CD4-positive, alpha-beta memory T cell (primary cell): ENCODE measurements at regions not wholly inside any gene's neighbourhood (a gene's known extent, or its start where the extent isn't known, plus 50 kb on each side); places are given as distances from the start of the nearest gene placed in this dataset.

Experiments used
- CTCF ChIA-PET: fragments of 350-600 bp; sonication (Branson Sonifier 250); formaldehyde crosslinking; loops from one replicate; lab custom pipeline; 2021; ENCODE audit warnings: inconsistent platforms; ENCODE audit not compliant: partially characterized antibody; lab: Charles Lee
- POLR2A ChIA-PET: fragments of 350-600 bp; sonication (Branson Sonifier 250); formaldehyde crosslinking; loops from one replicate; lab custom pipeline; 2021; ENCODE audit not compliant: partially characterized antibody; lab: Charles Lee
- DNase-seq, 5 donors: peaks; one replicate each; pipeline versions ENCODE4 v3.0.0 to v3.0.0-alpha.2; 2020 to 2022; ENCODE audit warnings: mixed read lengths in 1 of 5
- H3K27ac ChIP-seq: one replicate; pipeline ENCODE4 v1.7.0; 2013; ENCODE audit warnings: low read depth, low read length
- H3K27me3 ChIP-seq: 2 replicates; pipeline ENCODE4 v1.7.0; 2013; ENCODE audit warnings: mild to moderate bottlenecking, low read length, moderate library complexity; ENCODE audit not compliant: insufficient read depth
- H3K36me3 ChIP-seq: 2 replicates; pipeline ENCODE4 v1.7.0; 2013; ENCODE audit warnings: mild to moderate bottlenecking, low read length, moderate library complexity; ENCODE audit not compliant: insufficient read depth
- H3K4me1 ChIP-seq: 2 replicates; pipeline ENCODE4 v1.7.0; 2013; ENCODE audit warnings: mild to moderate bottlenecking, low read length, moderate library complexity; ENCODE audit not compliant: insufficient read depth
- H3K4me3 ChIP-seq, 2 donors: one replicate each; pipeline ENCODE4 v1.7.0; 2013; ENCODE audit warnings: low read length in 2 of 2, mild to moderate bottlenecking in 1 of 2
- H3K9me3 ChIP-seq, 2 donors: one replicate each; pipeline ENCODE4 v1.7.0; 2013; ENCODE audit warnings: low read length in 2 of 2, control low read depth in 1 of 2; ENCODE audit not compliant: control insufficient read depth in 1 of 2
- H3K27ac Mint-ChIP-seq, 7 donors: one replicate each; pipeline ENCODE4 v1.8.0; 2020 to 2021; ENCODE audit warnings: mixed read lengths in 7 of 7, mild to moderate bottlenecking in 6 of 7, inconsistent platforms in 3 of 7, moderate library complexity in 3 of 7
- H3K27me3 Mint-ChIP-seq, 2 donors: one replicate each; pipeline ENCODE4 v1.8.0; 2020 to 2021; ENCODE audit warnings: mixed read lengths in 2 of 2
- H3K36me3 Mint-ChIP-seq, 2 donors: one replicate each; pipeline ENCODE4 v1.8.0; 2020 to 2021; ENCODE audit warnings: mixed read lengths in 2 of 2, inconsistent platforms in 1 of 2, mild to moderate bottlenecking in 1 of 2
- H3K4me1 Mint-ChIP-seq, 4 donors: one replicate each; pipeline ENCODE4 v1.8.0; 2020 to 2021; ENCODE audit warnings: mixed read lengths in 4 of 4, mild to moderate bottlenecking in 1 of 4
- H3K4me3 Mint-ChIP-seq, 8 donors: one replicate each; pipeline ENCODE4 v1.8.0; 2020 to 2021; ENCODE audit warnings: mixed read lengths in 8 of 8, mild to moderate bottlenecking in 7 of 8, moderate library complexity in 6 of 8, inconsistent platforms in 3 of 8
- H3K9me3 Mint-ChIP-seq, 8 donors: one replicate each; pipeline ENCODE4 v1.8.0; 2020 to 2021; ENCODE audit warnings: mixed read lengths in 8 of 8, mild to moderate bottlenecking in 5 of 8, inconsistent platforms in 3 of 8, moderate library complexity in 1 of 8
- intact Hi-C: fragments of 100-400 bp; cut with micrococcal nuclease; formaldehyde crosslinking; loops from one replicate; pipeline ENCODE4 v1.15.1; 2023

DNA sequence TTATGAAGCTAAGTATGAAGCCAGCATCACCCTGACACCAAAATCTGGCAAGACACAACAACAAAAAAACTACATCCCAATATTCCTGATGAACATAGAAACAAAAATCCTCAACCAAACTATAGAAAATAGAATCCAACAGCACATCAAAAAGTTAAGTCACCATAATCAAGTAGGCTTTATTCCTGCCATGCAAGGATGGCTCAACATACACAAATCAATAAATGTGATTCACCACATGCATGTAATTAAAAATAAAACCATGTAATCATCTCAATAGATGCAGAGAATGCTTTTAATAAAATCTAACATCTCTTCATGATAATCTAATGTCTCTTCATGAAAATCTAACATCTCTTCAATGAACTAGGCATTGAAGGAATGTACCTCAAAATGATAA is 249.4 kb upstream of the GK2 start:
- no peaks in the 10 kb centered on the region for H3K27me3 ChIP-seq
- H3K9me3 ChIP-seq = no peaks in the 10 kb centered on the region
- CTCF ChIA-PET = no interaction called here
- intact Hi-C loops = no loop called here
- H3K4me1 Mint-ChIP-seq = peaks cover 0 to 2% (median 0%) of the 10 kb centered on the region in 4 donors
- no peak overlapping the region for H3K4me3 ChIP-seq
- peaks cover 0 to 13% (median 8%) of the 10 kb centered on the region in 8 donors for H3K9me3 Mint-ChIP-seq
- no peak overlapping the region for H3K4me3 Mint-ChIP-seq
- no peak overlapping the region for H3K27ac ChIP-seq
- H3K27me3 Mint-ChIP-seq = no peaks in the 10 kb centered on the region
- no peaks in the 10 kb centered on the region for H3K36me3 ChIP-seq
- POLR2A ChIA-PET = no interaction called here
- H3K36me3 Mint-ChIP-seq = no peaks in the 10 kb centered on the region
- no peak for DNase-seq
- no peaks in the 10 kb centered on the region for H3K4me1 ChIP-seq
- H3K27ac Mint-ChIP-seq = no peak overlapping the region

DNA sequence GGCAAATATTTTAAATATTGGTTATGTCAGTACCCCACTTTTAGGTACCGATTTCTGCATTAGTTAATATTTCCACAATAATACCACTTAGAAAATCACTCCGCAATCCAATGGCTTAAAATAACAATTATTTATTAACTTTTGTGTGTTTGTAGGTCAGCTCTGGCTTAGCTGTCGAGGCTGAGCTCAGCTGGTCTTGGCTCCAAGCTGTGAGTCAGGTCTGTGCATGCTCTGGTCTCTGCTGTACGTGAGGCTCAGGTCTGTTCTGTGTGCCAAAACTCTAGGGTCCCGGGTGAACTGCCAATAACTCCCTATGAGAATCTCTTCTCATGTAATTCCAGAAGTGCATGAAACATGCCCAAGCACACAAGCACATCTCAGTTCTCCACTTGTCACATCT is 245.8 kb upstream of the GK2 start:
- H3K36me3 Mint-ChIP-seq = no peaks in the 10 kb centered on the region
- H3K4me3 Mint-ChIP-seq = no peak overlapping the region
- CTCF ChIA-PET = interaction anchor here (1.3 kb wide), 1 partner anchor 9 kb away, joined by 3 read pairs; no protein-coding TSS in a partner anchor
- Histone ChIP-seq H3K9me3 (no peaks in the 10 kb centered on the region), H3K27me3 (no peaks in the 10 kb centered on the region), H3K4me1 (no peaks in the 10 kb centered on the region), H3K27ac (no peak overlapping the region), H3K4me3 (no peak overlapping the region), H3K36me3 (no peaks in the 10 kb centered on the region)
- H3K27me3 Mint-ChIP-seq = peaks cover 0 to 2% of the 10 kb centered on the region in 2 donors
- peaks cover 0 to 12% (median 3%) of the 10 kb centered on the region in 8 donors for H3K9me3 Mint-ChIP-seq
- peaks cover 0 to 4% (median 0%) of the 10 kb centered on the region in 4 donors for H3K4me1 Mint-ChIP-seq
- POLR2A ChIA-PET = no interaction called here
- intact Hi-C loops = no loop called here
- DNase-seq = no peak
- no peak overlapping the region for H3K27ac Mint-ChIP-seq

DNA sequence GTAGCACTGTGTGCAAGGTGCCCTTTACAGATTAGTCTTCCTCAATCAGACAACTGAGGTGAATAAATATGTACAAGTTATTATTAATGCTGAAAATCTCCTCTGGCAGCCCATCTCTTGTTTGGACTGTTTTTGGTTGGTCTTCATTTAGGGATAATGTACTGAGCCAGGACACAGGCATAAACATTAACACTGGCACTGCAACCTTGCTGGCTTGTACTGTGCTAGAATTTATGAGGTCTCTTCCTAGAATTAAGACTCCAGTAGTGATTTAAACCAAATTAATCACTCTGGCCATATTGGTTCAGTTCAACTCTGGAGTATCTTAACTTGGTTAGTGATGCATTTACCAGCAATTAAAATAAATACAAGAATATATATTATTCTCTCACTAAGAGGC is 244.7 kb upstream of the GK2 start:
- Histone ChIP-seq H3K36me3 (no peaks in the 10 kb centered on the region), H3K27ac (no peak overlapping the region), H3K27me3 (no peaks in the 10 kb centered on the region), H3K4me1 (no peaks in the 10 kb centered on the region), H3K9me3 (no peaks in the 10 kb centered on the region), H3K4me3 (no peak overlapping the region)
- DNase-seq = no peak
- H3K4me3 Mint-ChIP-seq = no peak overlapping the region
- H3K36me3 Mint-ChIP-seq = no peaks in the 10 kb centered on the region
- intact Hi-C loops = no loop called here
- H3K9me3 Mint-ChIP-seq = peaks cover 0 to 7% (median 0%) of the 10 kb centered on the region in 8 donors
- H3K27ac Mint-ChIP-seq = no peak overlapping the region
- H3K27me3 Mint-ChIP-seq = peaks cover 0 to 3% of the 10 kb centered on the region in 2 donors
- CTCF ChIA-PET = no interaction called here
- H3K4me1 Mint-ChIP-seq = peaks cover 0 to 4% (median 0%) of the 10 kb centered on the region in 4 donors
- POLR2A ChIA-PET = no interaction called here

- peaks cover 0 to 2% (median 0%) of the 10 kb centered on the region in 8 donors for H3K9me3 Mint-ChIP-seq
- intact Hi-C loops = no loop called here
- no peak overlapping the region for H3K4me3 Mint-ChIP-seq
These were observed 244.2 kb upstream of the GK2 start for GRCh38 chr4:79652232-79652631.

GRCh38 chr4:79651456-79651855 is 243.4 kb upstream of the GK2 start:
- Mint-ChIP-seq H3K9me3 (no peaks in the 10 kb centered on the region), H3K27me3 (peaks cover 0 to 3% of the 10 kb centered on the region in 2 donors)

More at GRCh38 chr4:79652232-79652631, 244.2 kb upstream of the GK2 start:
- Mint-ChIP-seq H3K27me3 (peaks cover 0 to 3% of the 10 kb centered on the region in 2 donors), H3K36me3 (no peaks in the 10 kb centered on the region), H3K27ac (no peak overlapping the region), H3K4me1 (peaks cover 0 to 4% (median 0%) of the 10 kb centered on the region in 4 donors)
- Histone ChIP-seq H3K9me3 (no peaks in the 10 kb centered on the region), H3K4me1 (no peaks in the 10 kb centered on the region), H3K4me3 (no peak overlapping the region), H3K27ac (no peak overlapping the region), H3K27me3 (no peaks in the 10 kb centered on the region), H3K36me3 (no peaks in the 10 kb centered on the region)
- no peak for DNase-seq
- CTCF ChIA-PET = no interaction called here
- POLR2A ChIA-PET = no interaction called here

GRCh38 chr4:79650794-79651431 is 242.9 kb upstream of the GK2 start:
- Mint-ChIP-seq H3K27me3 (peaks cover 0 to 3% of the 10 kb centered on the region in 2 donors), H3K36me3 (no peaks in the 10 kb centered on the region), H3K9me3 (no peaks in the 10 kb centered on the region), H3K27ac (no peak overlapping the region), H3K4me1 (peaks cover 0 to 4% (median 0%) of the 10 kb centered on the region in 4 donors), H3K4me3 (no peak overlapping the region)
- no peak overlapping the region for H3K4me3 ChIP-seq
- no peaks in the 10 kb centered on the region for H3K27me3 ChIP-seq
- ChIA-PET POLR2A (interaction anchor here (0.7 kb wide), 1 partner anchor 19 kb away, joined by 4 read pairs; no protein-coding TSS in a partner anchor), CTCF (no interaction called here)
- no peaks in the 10 kb centered on the region for H3K4me1 ChIP-seq
- no peak for DNase-seq
- H3K27ac ChIP-seq = no peak overlapping the region
- intact Hi-C loops = no loop called here
- H3K36me3 ChIP-seq = no peaks in the 10 kb centered on the region
- H3K9me3 ChIP-seq = no peaks in the 10 kb centered on the region

More at GRCh38 chr4:79651456-79651855, 243.4 kb upstream of the GK2 start:
- Histone ChIP-seq H3K9me3 (no peaks in the 10 kb centered on the region), H3K4me3 (no peak overlapping the region), H3K27ac (no peak overlapping the region), H3K27me3 (no peaks in the 10 kb centered on the region), H3K4me1 (no peaks in the 10 kb centered on the region), H3K36me3 (no peaks in the 10 kb centered on the region)
- CTCF ChIA-PET = no interaction called here
- Mint-ChIP-seq H3K36me3 (no peaks in the 10 kb centered on the region), H3K27ac (no peak overlapping the region), H3K4me1 (peaks cover 0 to 4% (median 0%) of the 10 kb centered on the region in 4 donors), H3K4me3 (no peak overlapping the region)
- intact Hi-C loops = no loop called here
- POLR2A ChIA-PET = interaction anchor here (0.7 kb wide), 1 partner anchor 19 kb away, joined by 4 read pairs; no protein-coding TSS in a partner anchor
- no peak for DNase-seq

DNA sequence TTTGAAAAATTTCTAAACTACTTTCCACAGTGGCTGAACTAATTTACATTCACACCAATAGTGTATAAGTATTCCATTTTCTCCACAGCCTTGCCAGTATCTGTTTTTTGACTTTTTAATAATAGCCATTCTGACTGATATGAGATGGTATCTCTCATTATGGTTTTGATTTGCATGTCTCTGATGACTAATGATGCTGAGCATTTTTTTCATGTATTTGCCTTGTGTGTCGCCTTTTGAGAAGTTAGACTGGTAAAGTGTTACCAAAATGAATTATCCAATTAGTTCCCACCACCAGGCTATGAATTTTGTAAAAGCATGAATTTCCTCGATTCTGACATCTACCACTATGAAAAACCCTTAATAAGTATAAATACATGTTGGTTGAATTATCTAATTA is 242.2 kb upstream of the GK2 start:
- intact Hi-C loops = no loop called here
- Mint-ChIP-seq H3K4me3 (no peak overlapping the region), H3K27me3 (peaks cover 0 to 3% of the 10 kb centered on the region in 2 donors), H3K4me1 (peaks cover 0 to 4% (median 0%) of the 10 kb centered on the region in 4 donors), H3K36me3 (no peaks in the 10 kb centered on the region), H3K27ac (no peak overlapping the region), H3K9me3 (no peaks in the 10 kb centered on the region)
- Histone ChIP-seq H3K36me3 (no peaks in the 10 kb centered on the region), H3K9me3 (no peaks in the 10 kb centered on the region), H3K4me1 (no peaks in the 10 kb centered on the region), H3K27me3 (no peaks in the 10 kb centered on the region), H3K4me3 (no peak overlapping the region), H3K27ac (no peak overlapping the region)
- ChIA-PET CTCF (no interaction called here), POLR2A (no interaction called here)
- no peak for DNase-seq
